Stimulated activated CD4-positive, alpha-beta T cell treated with anti-CD3 and anti-CD28 coated beads, Interleukin-1b, Interleukin-23, amount 100 ng/mL, for 24 hours (primary cell): ENCODE measurements at regions not wholly inside any gene's neighbourhood (a gene's known extent, or its start where the extent isn't known, plus 50 kb on each side); places are given as distances from the start of the nearest gene placed in this dataset.

Experiments used
- DNase-seq, 4 experiments: peaks; one replicate each; pipeline ENCODE4 v3.0.0-alpha.2; 2020; ENCODE audit warnings: low read depth in 4 of 4, low spot score in 1 of 4

- no peak for DNase-seq
Measured at GRCh38 chr5:175388531-175388930, 55.5 kb downstream of the DRD1 start.

DNA sequence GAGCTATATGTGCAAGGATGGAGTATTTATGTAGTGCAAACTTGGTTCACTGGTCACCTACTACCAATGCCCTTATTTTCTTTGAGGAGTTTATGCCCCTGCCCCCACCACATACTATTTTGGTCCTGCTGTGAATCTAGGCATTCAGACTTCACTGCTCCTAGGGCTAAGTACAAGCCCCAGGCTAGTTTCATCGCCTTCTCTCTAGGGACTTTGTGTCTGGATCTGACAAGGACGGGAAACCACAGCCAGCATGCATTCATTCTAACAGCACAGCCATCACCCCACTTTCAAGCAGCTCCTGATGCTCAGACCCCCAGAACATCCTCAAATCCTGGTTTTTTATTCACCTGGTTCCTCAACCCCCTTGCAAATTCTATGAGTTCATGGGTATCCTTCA, 56.8 kb downstream of the DRD1 start:
- DNase-seq, result no peak

DNA sequence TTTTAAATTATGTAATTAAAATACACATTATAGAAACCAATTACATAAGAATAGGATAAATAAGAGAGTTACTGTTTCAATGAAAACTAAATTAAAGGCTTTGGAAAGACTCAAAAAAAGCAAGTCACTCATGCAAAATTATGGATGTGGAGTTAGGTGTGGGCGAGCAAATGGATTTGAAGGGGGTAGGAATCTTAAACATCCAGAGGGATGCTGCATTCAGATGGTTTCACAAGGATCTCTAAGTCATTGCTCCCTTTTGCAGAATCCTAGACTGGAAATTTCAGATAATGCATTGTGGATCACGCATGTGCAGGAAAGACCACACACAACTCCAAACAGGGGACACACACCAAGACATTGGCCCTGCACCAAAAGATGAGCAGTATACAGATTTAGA, 57.5 kb downstream of the DRD1 start:
- no peak for DNase-seq

DNA sequence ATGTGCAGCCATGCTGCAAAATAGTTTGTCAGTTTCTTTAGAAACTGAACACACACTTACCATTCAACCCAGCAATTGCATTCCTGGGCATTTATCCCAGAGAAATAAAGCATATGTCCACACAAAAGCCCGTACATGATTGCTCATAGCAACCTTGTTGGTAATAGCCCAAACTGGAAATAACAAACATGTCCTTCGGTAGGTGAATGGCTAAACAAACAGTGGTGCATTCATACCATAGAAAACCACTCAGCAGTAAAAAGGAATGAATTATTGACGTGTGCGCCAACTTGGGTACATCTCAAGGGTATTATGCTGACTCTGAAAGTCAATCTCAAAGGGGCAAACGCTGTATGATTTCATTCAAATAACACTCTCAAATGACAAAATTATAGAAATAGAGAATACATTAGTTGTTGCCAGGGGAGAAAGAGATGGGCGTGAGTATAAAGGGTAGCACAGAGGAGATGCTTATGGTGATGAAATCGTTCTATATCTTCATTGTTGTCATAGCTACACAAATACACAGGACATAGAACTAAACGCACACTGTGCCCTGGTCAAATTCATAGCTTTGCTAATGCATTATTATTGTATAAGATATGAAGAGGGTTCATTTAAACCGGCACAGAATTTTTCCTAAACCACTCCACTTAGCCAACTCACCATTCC, 58.2 kb downstream of the DRD1 start:
- no peak for DNase-seq

DNA sequence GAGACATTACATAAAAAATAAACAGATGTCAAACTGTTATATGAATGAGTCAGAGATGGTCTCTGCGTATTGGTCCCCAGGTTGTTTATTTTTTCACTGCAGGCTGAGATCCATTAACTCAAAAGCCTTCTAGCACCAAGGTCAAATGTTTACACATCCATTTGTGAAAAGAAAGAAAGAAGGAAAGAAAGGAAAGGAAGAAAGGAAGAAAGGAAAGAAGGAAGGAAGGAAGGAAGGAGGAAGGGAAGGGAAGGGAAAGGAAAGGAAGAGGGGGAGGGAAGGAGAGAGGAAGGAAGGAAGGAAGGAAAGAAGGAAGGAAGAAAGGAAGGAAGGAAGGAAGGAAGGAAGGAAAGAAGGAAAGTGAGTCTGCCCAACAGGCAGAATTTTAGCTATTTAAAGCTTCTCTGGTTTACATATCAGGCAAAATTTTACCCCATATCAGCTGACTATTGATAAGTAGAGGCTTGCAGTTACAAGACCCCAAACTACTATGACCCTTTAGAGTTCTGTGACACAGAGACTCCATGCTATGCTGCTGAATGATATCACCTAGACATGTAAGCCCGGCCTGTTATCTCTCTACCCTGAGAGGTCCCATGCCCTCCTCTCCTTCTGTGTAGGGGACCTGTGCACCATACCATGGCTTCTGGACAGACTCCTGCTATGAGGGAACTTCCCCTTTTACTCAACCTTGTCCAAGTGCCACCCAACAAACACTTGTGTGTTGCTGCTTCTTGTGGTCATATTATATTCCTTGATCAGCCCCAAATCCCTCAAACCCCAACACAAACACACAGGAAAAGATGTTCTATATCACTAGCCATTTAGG, 59.0 kb downstream of the DRD1 start:
- no peak for DNase-seq

GRCh38 chr5:175383350-175383749, 60.6 kb downstream of the DRD1 start:
- no peak for DNase-seq

DNA sequence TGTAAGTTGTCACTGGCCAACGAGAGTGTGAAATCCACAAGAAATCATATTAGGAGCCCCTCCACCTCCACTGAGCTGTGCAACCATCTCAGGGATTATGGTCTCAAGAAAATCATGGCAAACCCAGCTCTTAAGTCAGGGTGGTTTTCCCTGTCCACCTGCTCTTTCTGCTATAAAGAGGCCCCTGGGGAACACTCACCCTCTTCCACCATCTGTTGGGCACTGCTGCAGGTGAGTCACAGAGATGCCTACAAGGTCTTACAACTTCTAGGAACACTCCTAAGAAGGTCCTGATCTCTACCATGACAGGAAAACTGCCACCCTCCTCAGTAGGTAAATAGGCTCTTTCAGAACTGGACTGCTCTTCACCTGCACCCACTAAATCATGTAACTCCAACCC, 61.8 kb downstream of the DRD1 start:
- DNase-seq, result no peak

DNA sequence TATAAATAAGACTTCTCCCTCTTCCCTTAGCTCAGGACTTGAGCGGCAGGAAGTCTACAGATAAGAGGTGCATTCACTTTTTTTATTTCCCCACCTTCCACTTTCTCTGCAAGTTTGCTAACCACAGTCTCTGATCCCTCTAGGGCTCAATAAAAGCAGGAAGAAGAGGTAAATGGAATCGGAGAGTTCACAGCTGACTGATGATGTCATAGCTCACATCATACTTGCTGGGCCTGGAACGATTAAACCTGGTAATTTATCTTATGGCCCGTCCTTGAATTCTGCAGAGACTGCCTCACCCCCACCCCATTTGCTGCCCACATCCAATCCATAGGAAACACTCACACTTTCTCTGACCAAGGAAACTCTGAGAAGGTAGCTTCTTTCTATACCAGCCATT, 62.9 kb downstream of the DRD1 start:
- no peak for DNase-seq

- no peak for DNase-seq
Measured at GRCh38 chr5:175380701-175381100, 63.3 kb downstream of the DRD1 start.

DNA sequence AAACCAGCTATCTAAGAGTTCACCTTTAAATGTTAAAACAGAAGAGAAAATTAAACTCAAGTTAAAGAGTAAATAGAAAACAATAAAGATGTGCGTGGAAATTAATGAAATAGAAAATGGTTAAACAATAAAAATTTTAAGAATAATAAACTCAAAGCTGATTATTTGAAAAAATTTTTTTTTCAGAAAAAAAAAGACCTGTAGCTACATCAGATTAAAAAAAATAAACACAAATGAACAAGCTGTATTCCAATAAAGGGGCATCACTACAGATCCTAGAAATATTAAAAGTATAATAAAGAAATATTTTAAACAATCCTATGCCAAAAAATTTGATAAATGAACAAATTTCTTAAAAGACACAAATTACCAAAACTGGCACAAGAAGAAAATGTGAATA, 64.1 kb downstream of the DRD1 start:
- DNase-seq, result no peak

GRCh38 chr5:175378444-175379028, 65.4 kb downstream of the DRD1 start:
- DNase-seq, result no peak

DNA sequence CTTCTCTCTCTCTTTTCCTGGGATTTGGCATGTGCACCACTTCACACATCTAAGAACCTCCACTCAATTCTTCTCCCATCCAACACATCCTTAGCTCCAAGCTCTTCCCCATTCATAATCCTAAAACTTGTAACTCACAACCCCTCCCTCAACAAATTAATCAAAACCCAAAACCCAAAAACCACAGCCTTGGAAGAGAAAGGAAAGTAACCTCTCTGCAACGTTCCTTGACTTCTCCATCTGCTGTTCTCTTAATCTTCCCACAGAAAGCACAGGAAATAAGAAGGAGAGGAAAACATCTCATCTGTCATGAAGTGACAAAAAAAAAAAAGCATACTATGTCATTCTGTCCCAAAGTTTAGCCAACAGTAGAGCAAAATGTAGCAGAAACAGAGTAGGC, 66.2 kb downstream of the DRD1 start:
- DNase-seq, result no peak

DNA sequence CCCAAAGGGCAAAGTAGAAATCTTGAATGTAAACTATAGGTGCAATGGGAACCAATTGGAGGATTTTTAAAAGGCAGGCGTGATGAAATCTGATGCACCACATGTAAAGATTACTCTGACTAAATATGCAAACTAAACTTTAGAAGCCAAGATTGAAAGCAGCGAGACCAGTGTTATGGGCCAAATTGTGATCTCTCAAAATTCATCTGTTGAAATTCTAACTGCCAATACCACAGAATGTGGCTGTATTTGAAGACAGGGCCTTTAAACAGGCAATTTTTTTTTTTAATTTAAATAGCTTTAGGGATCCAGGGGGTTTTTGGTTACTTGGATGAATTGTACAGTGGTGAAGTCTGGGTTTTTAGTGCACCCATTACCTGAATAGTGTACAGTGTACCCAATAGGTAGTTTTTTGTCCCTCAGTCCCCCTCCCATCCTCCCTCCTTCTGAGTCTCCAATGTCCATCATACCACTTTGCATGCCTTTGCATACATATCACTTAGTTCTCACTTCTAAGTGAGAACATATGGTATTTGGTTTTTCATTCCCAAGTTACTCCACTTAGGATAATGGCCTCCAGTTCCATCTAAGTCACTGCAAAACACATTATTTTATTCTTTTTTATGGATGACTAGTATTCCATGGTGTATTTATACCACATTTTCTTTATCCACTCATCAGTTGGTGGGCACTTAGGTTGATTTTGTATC, 69.7 kb downstream of the DRD1 start:
- DNase-seq, result no peak

- DNase-seq, result no peak
Measured at GRCh38 chr5:175365866-175366265, 78.1 kb downstream of the DRD1 start.

GRCh38 chr5:175363300-175363699, 80.7 kb downstream of the DRD1 start:
- DNase-seq, result no peak

DNA sequence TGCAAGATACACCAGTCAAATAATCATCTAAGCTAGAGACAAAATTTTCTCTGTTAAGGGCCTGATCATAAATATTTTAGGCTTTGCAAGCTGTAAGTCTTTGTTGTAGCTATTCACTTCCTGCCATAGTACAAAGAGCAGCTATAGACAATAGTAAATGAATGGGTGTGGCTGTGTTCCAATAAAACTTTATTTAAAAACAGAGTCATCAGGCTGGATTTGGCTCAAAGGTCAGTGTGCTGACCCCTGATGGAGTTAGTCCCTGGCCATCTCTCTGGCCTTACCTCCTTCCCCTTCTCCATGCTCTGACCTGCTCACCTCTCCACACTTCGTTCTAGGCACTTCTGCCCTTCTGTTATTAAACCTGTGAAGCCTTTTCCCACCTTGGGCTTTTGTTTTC, 86.0 kb downstream of the DRD1 start:
- no peak for DNase-seq

GRCh38 chr5:175356428-175356827, 87.6 kb downstream of the DRD1 start:
- DNase-seq, result no peak

DNA sequence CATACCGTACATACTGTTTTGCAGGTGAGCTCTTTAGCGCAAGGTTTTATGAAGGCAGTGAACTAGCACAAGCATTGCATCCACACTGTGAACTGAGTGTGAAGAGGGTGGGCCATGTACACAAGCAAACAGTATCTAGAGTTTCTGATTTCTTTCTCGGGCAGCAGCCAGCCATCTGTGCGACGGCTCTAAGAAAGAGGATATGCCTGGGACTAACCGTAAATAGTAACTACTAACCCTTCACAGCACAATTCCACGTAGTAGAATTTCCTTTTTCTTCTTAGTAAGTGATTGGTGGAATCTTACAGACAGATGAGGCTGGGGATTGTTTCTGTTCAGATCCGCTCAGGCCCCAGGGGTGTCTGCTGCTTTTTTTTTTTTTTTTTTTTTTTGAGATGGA, 89.0 kb downstream of the DRD1 start:
- no peak for DNase-seq

DNA sequence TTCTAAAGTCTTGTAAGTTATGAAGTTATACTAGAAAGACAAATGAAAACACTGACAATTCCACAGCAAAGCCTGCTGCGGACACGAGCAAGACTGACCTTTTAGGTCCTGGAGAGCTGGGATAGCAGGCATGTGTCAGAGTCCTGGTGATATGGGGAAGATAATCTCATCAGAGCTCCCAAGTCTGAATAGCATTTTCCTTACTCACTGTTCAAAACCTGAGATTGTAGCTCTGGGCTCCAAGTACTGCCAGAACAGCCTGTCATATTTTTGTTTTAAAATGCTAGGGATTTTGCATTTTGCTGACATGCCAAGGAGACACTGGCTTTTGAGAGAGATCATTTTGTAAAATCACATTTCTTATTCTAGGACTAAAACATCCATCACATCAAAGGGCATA, 90.1 kb downstream of the DRD1 start:
- no peak for DNase-seq

DNA sequence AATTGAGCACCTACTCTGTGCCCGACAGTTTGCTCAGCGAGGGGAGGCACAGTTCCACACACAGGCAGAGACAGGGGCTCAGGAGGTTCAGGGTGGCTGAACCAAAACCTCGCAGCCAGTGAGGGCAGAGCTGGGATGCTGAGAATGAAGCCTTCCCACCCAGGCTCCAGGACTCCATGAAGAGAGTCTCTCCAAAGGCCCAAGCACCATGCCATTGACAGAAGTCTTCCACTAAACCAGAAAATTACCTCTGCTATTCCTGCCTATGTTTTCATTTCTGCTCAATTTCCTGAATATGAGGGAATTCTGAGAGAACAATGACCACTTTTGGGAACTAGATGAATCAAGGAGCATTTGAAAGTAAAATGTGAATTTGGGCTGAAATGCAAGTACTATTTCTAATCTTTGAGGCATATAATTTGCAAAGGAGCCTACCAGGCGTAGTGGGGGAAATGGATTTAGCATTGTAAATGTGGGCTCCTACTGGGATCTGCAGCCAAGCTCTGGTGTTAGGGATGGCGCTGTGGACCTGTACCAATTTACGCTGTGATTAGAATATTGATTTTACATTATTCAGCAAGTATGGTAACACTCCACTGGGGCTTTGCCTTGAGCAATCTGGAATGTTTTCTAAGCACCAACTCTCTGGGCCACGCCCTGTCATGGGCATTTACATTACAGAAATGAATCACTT, 91.9 kb downstream of the DRD1 start:
- no peak for DNase-seq

- DNase-seq, result no peak
Measured at GRCh38 chr5:175351126-175351525, 92.9 kb downstream of the DRD1 start.
